Mesenchymal stem cell (in vitro differentiated cells and primary cell): ENCODE measurements at regions not wholly inside any gene's neighbourhood (a gene's known extent, or its start where the extent isn't known, plus 50 kb on each side); places are given as distances from the start of the nearest gene placed in this dataset.

Source experiments
- DNase-seq: peaks from one replicate; pipeline ENCODE4 v3.0.0-alpha.2; 2013
- H2AFZ ChIP-seq: one replicate; pipeline ENCODE4 v1.6.1; 2013; ENCODE audit warnings: low read depth, mild to moderate bottlenecking, control low read depth, inconsistent platforms, low read length, moderate library complexity
- H2AK5ac ChIP-seq: 2 replicates; pipeline ENCODE4 v1.6.1; 2013; ENCODE audit warnings: low read length, moderate library complexity, mild to moderate bottlenecking, inconsistent platforms; ENCODE audit not compliant: severe bottlenecking
- H2BK120ac ChIP-seq: one replicate; pipeline ENCODE4 v1.6.1; 2013; ENCODE audit warnings: low read depth, mild to moderate bottlenecking, inconsistent platforms, low read length, moderate library complexity
- H2BK12ac ChIP-seq, 2 experiments: one replicate each; pipeline ENCODE4 v1.6.1; 2013; ENCODE audit warnings: inconsistent platforms in 2 of 2, low read length in 2 of 2, mild to moderate bottlenecking in 2 of 2, moderate library complexity in 2 of 2, control low read depth in 1 of 2
- H2BK15ac ChIP-seq: one replicate; pipeline ENCODE4 v1.6.1; 2013; ENCODE audit warnings: mild to moderate bottlenecking, low read depth, inconsistent platforms; ENCODE audit not compliant: poor library complexity, severe bottlenecking
- H2BK5ac ChIP-seq: 2 replicates; pipeline ENCODE4 v1.6.1; 2013; ENCODE audit warnings: low read depth, mild to moderate bottlenecking, low read length, control low read depth, inconsistent platforms; ENCODE audit not compliant: poor library complexity, severe bottlenecking
- H3K14ac ChIP-seq, 2 experiments: one replicate each; pipeline ENCODE4 v1.6.1; 2013; ENCODE audit warnings: inconsistent platforms in 2 of 2, low read length in 2 of 2, control low read depth in 1 of 2, mild to moderate bottlenecking in 1 of 2, moderate library complexity in 1 of 2
- H3K18ac ChIP-seq, 2 experiments: one replicate each; pipeline ENCODE4 v1.6.1; 2013; ENCODE audit warnings: inconsistent platforms in 2 of 2, low read length in 2 of 2, control low read depth in 1 of 2, low read depth in 1 of 2, mild to moderate bottlenecking in 1 of 2
- H3K23ac ChIP-seq, 2 experiments: one replicate each; pipeline ENCODE4 v1.6.1; 2013; ENCODE audit warnings: inconsistent platforms in 2 of 2, low read length in 2 of 2, mild to moderate bottlenecking in 2 of 2, moderate library complexity in 2 of 2, control low read depth in 1 of 2
- H3K27ac ChIP-seq: 2 replicates; pipeline ENCODE4 v1.5.1; 2013; ENCODE audit warnings: mild to moderate bottlenecking, moderate library complexity, low read length, control low read depth, inconsistent platforms; ENCODE audit not compliant: poor library complexity, severe bottlenecking
- H3K27me3 ChIP-seq, 2 experiments: 2 replicates each; pipeline versions ENCODE4 v1.6.1 to v1.7.0; 2013; ENCODE audit warnings: low read length in 2 of 2, mild to moderate bottlenecking in 2 of 2, moderate library complexity in 2 of 2, control low read depth in 1 of 2, inconsistent platforms in 1 of 2; ENCODE audit not compliant: control insufficient read depth in 1 of 2, insufficient read depth in 1 of 2
- H3K36me3 ChIP-seq, 2 experiments: 2 replicates each; pipeline versions ENCODE4 v1.6.1 to v1.7.0; 2013; ENCODE audit warnings: low read length in 2 of 2, control low read depth in 1 of 2, inconsistent platforms in 1 of 2, low read depth in 1 of 2, mild to moderate bottlenecking in 1 of 2; ENCODE audit not compliant: insufficient read depth in 2 of 2, control insufficient read depth in 1 of 2
- H3K4ac ChIP-seq, 2 experiments: one replicate each; pipeline ENCODE4 v1.6.1; 2013; ENCODE audit warnings: inconsistent platforms in 2 of 2, low read length in 2 of 2, mild to moderate bottlenecking in 2 of 2, moderate library complexity in 2 of 2, control low read depth in 1 of 2, low read depth in 1 of 2
- H3K4me1 ChIP-seq: 2 replicates; pipeline ENCODE4 v1.6.1; 2013; ENCODE audit warnings: low read depth, low read length, control low read depth; ENCODE audit not compliant: control insufficient read depth, insufficient read depth
- H3K4me2 ChIP-seq: 2 replicates; pipeline ENCODE4 v1.6.1; 2013; ENCODE audit warnings: low read length, mild to moderate bottlenecking, inconsistent platforms; ENCODE audit not compliant: poor library complexity, severe bottlenecking
- H3K4me3 ChIP-seq, 2 experiments: 2 replicates each; pipeline versions ENCODE4 v1.5.1 to v1.7.0; 2013; ENCODE audit warnings: low read length in 2 of 2, mild to moderate bottlenecking in 2 of 2, control low read depth in 1 of 2, low read depth in 1 of 2; ENCODE audit not compliant: insufficient read depth in 1 of 2
- H3K79me1 ChIP-seq: replicated peaks from 2 replicates; pipeline ENCODE4 v1.6.1; 2013; ENCODE audit warnings: mild to moderate bottlenecking, control low read depth, low read length, inconsistent platforms; ENCODE audit not compliant: poor library complexity, severe bottlenecking
- H3K9ac ChIP-seq: 2 replicates; pipeline ENCODE4 v1.7.0; 2013; ENCODE audit warnings: mild to moderate bottlenecking, low read length, moderate library complexity
- H3K9me3 ChIP-seq: 2 replicates; pipeline ENCODE4 v1.7.0; 2013; ENCODE audit warnings: mild to moderate bottlenecking, low read length; ENCODE audit not compliant: control insufficient read depth
- H4K8ac ChIP-seq: one replicate; pipeline ENCODE4 v1.6.1; 2013; ENCODE audit warnings: inconsistent platforms, mild to moderate bottlenecking, low read length, moderate library complexity
- H4K91ac ChIP-seq: one replicate; pipeline ENCODE4 v1.6.1; 2013; ENCODE audit warnings: mild to moderate bottlenecking, low read length, inconsistent platforms
- WGBS: methylation state at CpG from one replicate; pipeline ENCODE4 v1.1.7; 2013; ENCODE audit warnings: mixed read lengths; 5-methylcytosine and 5-hydroxymethylcytosine counted together

DNA sequence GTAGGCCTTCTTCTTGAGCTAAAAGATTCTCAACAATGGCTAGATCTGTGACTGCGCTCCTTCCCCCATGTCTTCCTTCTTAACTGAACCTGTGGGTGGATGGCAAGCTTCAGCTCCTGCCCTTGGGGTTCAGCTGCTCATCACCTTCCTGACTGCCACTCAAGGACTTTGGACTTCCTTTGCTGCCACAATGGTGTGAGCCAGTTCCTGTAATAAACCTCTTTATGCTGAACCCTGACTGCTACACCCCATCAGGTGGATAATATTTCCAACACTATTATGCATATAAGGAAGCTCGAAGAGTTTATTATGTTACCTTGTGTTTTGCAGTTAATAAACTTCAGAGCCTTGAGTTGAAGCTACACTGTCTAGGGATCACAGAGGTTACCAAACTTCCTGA is 208.9 kb upstream of the SLC10A2 start:
- Histone ChIP-seq H3K9me3 (no peaks in the 10 kb centered on the region), H2AK5ac (no peak overlapping the region), H3K14ac (no peak overlapping the region), H4K8ac (no peak overlapping the region), H2BK120ac (no peak overlapping the region), H3K27ac (no peak overlapping the region), H3K4me2 (no peak overlapping the region), H3K23ac (no peak overlapping the region), H2AFZ (no peak overlapping the region), H2BK15ac (no peak overlapping the region), H3K4me1 (no peaks in the 10 kb centered on the region), H3K9ac (no peak overlapping the region), H3K79me1 (no peaks in the 10 kb centered on the region), H2BK5ac (no peak overlapping the region), H4K91ac (no peak overlapping the region), H3K4me3 (no peak overlapping the region), H3K36me3 (no peaks in the 10 kb centered on the region), H3K18ac (no peak overlapping the region), H3K27me3 (no peaks in the 10 kb centered on the region), H3K4ac (no peak overlapping the region), H2BK12ac (no peak overlapping the region)
- no peak for DNase-seq
- 92% methylated on average over 2 of the region's 2 CpGs for WGBS

DNA sequence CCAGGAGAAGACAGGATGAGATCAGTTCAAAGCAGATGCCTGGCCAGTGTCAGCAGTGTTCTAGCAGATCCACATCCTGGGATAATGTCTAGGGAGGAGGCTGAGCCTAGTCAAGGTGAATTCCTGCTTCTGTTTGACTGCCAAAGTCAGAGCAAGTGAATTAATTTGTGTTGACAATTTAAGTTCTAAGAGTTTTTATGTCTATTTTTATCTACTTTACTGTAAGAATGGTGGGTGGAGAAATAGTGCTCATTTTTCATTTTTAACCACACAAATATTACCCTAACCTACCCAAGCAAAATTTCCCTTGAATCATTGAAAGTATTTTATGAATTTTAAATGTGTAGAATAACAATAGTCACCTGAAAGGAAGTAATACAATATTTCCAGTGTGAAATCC is 207.6 kb upstream of the SLC10A2 start:
- no peak overlapping the region for H3K14ac ChIP-seq
- no peak overlapping the region for H2BK12ac ChIP-seq
- no peak overlapping the region for H3K4me3 ChIP-seq
- H3K27ac ChIP-seq: no peak overlapping the region
- H2AFZ ChIP-seq: no peak overlapping the region
- no peak overlapping the region for H4K8ac ChIP-seq
- H3K4me2 ChIP-seq: no peak overlapping the region
- no peaks in the 10 kb centered on the region for H3K36me3 ChIP-seq
- H3K27me3 ChIP-seq: no peaks in the 10 kb centered on the region
- H2BK120ac ChIP-seq: no peak overlapping the region
- H2BK15ac ChIP-seq: no peak overlapping the region
- no peaks in the 10 kb centered on the region for H3K79me1 ChIP-seq
- H3K4ac ChIP-seq: no peak overlapping the region
- H3K4me1 ChIP-seq: no peaks in the 10 kb centered on the region
- no peak overlapping the region for H3K9ac ChIP-seq
- no peak overlapping the region for H4K91ac ChIP-seq
- H2AK5ac ChIP-seq: no peak overlapping the region
- H3K23ac ChIP-seq: no peak overlapping the region
- H3K9me3 ChIP-seq: no peaks in the 10 kb centered on the region
- no peak overlapping the region for H3K18ac ChIP-seq
- H2BK5ac ChIP-seq: no peak overlapping the region
- DNase-seq: no peak

DNA sequence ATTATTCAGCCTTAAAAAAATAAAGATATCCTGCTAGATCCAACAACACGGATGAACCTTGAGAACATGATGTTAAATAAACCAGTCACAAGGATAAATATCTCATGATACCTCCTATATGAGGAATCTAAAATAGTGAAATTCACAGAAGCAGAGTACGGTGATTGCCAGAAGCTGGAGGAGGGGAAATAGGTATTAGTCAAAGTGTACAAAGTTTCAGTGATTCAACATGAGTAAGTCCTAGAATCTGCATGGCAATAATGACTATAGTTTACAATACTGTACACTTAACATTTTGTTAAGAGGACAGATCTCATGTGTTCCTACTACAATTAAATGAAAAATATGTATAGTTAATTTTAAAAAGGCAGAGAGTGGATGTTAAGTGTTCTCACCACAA is 206.6 kb upstream of the SLC10A2 start:
- H2BK5ac ChIP-seq: no peak overlapping the region
- H3K79me1 ChIP-seq: no peaks in the 10 kb centered on the region
- no peak overlapping the region for H2BK15ac ChIP-seq
- no peaks in the 10 kb centered on the region for H3K27me3 ChIP-seq
- H3K14ac ChIP-seq: no peak overlapping the region
- no peak overlapping the region for H3K18ac ChIP-seq
- H4K91ac ChIP-seq: no peak overlapping the region
- no peak overlapping the region for H3K4me3 ChIP-seq
- no peaks in the 10 kb centered on the region for H3K36me3 ChIP-seq
- 33% methylated on average over 1 of the region's 2 CpGs for WGBS
- H3K9me3 ChIP-seq: no peaks in the 10 kb centered on the region
- no peak overlapping the region for H2BK12ac ChIP-seq
- no peak for DNase-seq
- H3K27ac ChIP-seq: no peak overlapping the region
- no peak overlapping the region for H2BK120ac ChIP-seq
- no peak overlapping the region for H3K9ac ChIP-seq
- no peak overlapping the region for H3K23ac ChIP-seq
- no peak overlapping the region for H3K4me2 ChIP-seq
- H2AK5ac ChIP-seq: no peak overlapping the region
- no peak overlapping the region for H4K8ac ChIP-seq
- no peak overlapping the region for H2AFZ ChIP-seq
- no peaks in the 10 kb centered on the region for H3K4me1 ChIP-seq
- no peak overlapping the region for H3K4ac ChIP-seq

DNA sequence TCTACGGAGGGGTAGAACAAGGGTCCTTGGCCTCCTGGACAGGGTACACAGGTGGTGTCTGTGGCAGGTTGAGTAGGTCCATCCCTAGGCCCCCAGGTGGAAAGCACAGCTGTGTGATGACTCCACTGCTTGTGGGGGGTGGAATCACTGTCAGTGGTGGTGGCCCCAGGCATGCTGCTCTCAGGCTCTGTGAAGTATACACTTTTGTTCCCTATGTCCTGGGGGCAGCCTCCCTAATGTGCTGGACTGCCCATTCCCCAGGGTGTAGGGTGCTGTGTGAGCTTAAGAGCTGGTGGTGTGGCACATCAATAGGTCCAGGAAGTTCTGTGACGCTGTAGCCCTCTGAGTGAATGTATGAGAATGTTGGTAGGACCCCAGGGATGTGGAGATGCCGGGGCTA is 197.2 kb upstream of the SLC10A2 start:
- Histone ChIP-seq H3K4me1 (no peaks in the 10 kb centered on the region), H3K27ac (no peak overlapping the region), H2AFZ (no peak overlapping the region), H3K18ac (no peak overlapping the region), H2BK15ac (no peak overlapping the region), H2BK12ac (no peak overlapping the region), H3K23ac (no peak overlapping the region), H4K91ac (no peak overlapping the region), H3K9me3 (peaks cover 43% of the 10 kb centered on the region), H3K79me1 (no peaks in the 10 kb centered on the region), H3K36me3 (no peaks in the 10 kb centered on the region), H2BK5ac (no peak overlapping the region), H3K4me3 (no peak overlapping the region), H3K9ac (no peak overlapping the region), H2BK120ac (no peak overlapping the region), H2AK5ac (no peak overlapping the region), H3K4ac (no peak overlapping the region), H3K27me3 (no peaks in the 10 kb centered on the region), H3K4me2 (no peak overlapping the region), H4K8ac (no peak overlapping the region), H3K14ac (peak overlapping the region in 1 of 2 experiments; percentile 29)
- no peak for DNase-seq
- 64% methylated on average over 3 of the region's 3 CpGs for WGBS
